Neural progenitor cell (in vitro differentiated cells): ENCODE measurements at regions not wholly inside any gene's neighbourhood (a gene's known extent, or its start where the extent isn't known, plus 50 kb on each side); places are given as distances from the start of the nearest gene placed in this dataset.

ENCODE experiments used
- DNase-seq: peaks from one replicate; pipeline ENCODE4 v3.0.0-alpha.2; 2016; ENCODE audit warnings: low spot score
- H2AFZ ChIP-seq: fragments of 200-600 bp; sonication (generic); replicated peaks from 2 replicates; pipeline ENCODE4 v1.6.1; 2016; ENCODE audit warnings: antibody characterized with exemption
- H3F3A ChIP-seq: fragments of 200-600 bp; sonication (generic); 2 replicates; pipeline ENCODE4 v1.6.1; 2016; ENCODE audit warnings: antibody characterized with exemption, low read depth
- H3K27ac ChIP-seq: fragments of 200-600 bp; sonication (generic); 2 replicates; pipeline ENCODE4 v1.5.1; 2016; ENCODE audit warnings: mild to moderate bottlenecking
- H3K27me3 ChIP-seq: fragments of 200-600 bp; sonication (generic); 2 replicates; pipeline ENCODE4 v1.6.1; 2016; ENCODE audit warnings: mild to moderate bottlenecking, moderate library complexity
- H3K36me3 ChIP-seq: fragments of 200-600 bp; sonication (generic); 2 replicates; pipeline ENCODE4 v1.5.1; 2016
- H3K4me1 ChIP-seq: fragments of 200-600 bp; sonication (generic); 2 replicates; pipeline ENCODE4 v1.6.1; 2016; ENCODE audit warnings: mixed run types
- H3K4me2 ChIP-seq: fragments of 200-600 bp; sonication (generic); 2 replicates; pipeline ENCODE4 v1.6.1; 2016
- H3K4me3 ChIP-seq: fragments of 200-600 bp; sonication (generic); 2 replicates; pipeline ENCODE4 v1.5.1; 2016
- H3K79me2 ChIP-seq: fragments of 200-600 bp; sonication (generic); 2 replicates; pipeline ENCODE4 v1.6.1; 2016; ENCODE audit warnings: low read depth
- H3K9ac ChIP-seq: fragments of 200-600 bp; sonication (generic); 2 replicates; pipeline ENCODE4 v1.6.1; 2016
- H3K9me3 ChIP-seq: fragments of 200-600 bp; sonication (generic); 2 replicates; pipeline ENCODE4 v1.5.1; 2016; ENCODE audit warnings: low read depth
- H4K20me1 ChIP-seq: fragments of 200-600 bp; sonication (generic); 2 replicates; pipeline ENCODE4 v1.6.1; 2016; ENCODE audit warnings: low read depth
- H3K27ac Mint-ChIP-seq: 3 replicates; pipeline ENCODE4 v1.8.0; 2021; ENCODE audit warnings: mixed read lengths
- H3K27me3 Mint-ChIP-seq: 2 replicates; pipeline ENCODE4 v1.8.0; 2022; ENCODE audit warnings: low read depth, mild to moderate bottlenecking, inconsistent platforms, moderate library complexity, mixed read lengths; ENCODE audit not compliant: insufficient read depth
- H3K36me3 Mint-ChIP-seq: 3 replicates; pipeline ENCODE4 v1.8.0; 2021; ENCODE audit warnings: mixed read lengths
- H3K4me1 Mint-ChIP-seq: 3 replicates; pipeline ENCODE4 v1.8.0; 2021; ENCODE audit warnings: mixed read lengths
- H3K4me3 Mint-ChIP-seq: 3 replicates; pipeline ENCODE4 v1.8.0; 2021; ENCODE audit warnings: mild to moderate bottlenecking, moderate library complexity, mixed read lengths
- H3K9me3 Mint-ChIP-seq: 3 replicates; pipeline ENCODE4 v1.8.0; 2020; ENCODE audit warnings: mixed read lengths
- CTCF ChIP-seq: fragments of 200-600 bp; sonication (generic); IDR thresholded peaks from 2 replicates; pipeline ENCODE4 v1.5.1; 2017; ENCODE audit warnings: antibody characterized with exemption, mild to moderate bottlenecking
- EZH2 ChIP-seq: fragments of 200-600 bp; sonication (generic); IDR thresholded peaks from 2 replicates; pipeline ENCODE4 v1.6.1; 2017; ENCODE audit warnings: antibody characterized with exemption, mild to moderate bottlenecking, moderate library complexity
- EZH2phosphoT487 ChIP-seq: fragments of 200-600 bp; sonication (generic); IDR thresholded peaks from 2 replicates; pipeline ENCODE4 v1.6.1; 2017; ENCODE audit warnings: antibody characterized with exemption

- Mint-ChIP-seq H3K9me3 (no peaks in the 10 kb centered on the region), H3K36me3 (no peaks in the 10 kb centered on the region), H3K4me1 (peaks cover 3% of the 10 kb centered on the region), H3K27ac (no peak overlapping the region), H3K27me3 (no peaks in the 10 kb centered on the region), H3K4me3 (no peak overlapping the region)
- H3K9me3 ChIP-seq: no peaks in the 10 kb centered on the region
- no peaks in the 10 kb centered on the region for H3K27me3 ChIP-seq
- H3F3A ChIP-seq: no peaks in the 10 kb centered on the region
- no peak for TF ChIP-seq CTCF
- TF ChIP-seq EZH2: no peak
- no peak for TF ChIP-seq EZH2phosphoT487
- H4K20me1 ChIP-seq: no peaks in the 10 kb centered on the region
- no peak overlapping the region for H3K4me2 ChIP-seq
- H3K9ac ChIP-seq: no peak overlapping the region
- H3K36me3 ChIP-seq: no peaks in the 10 kb centered on the region
- H3K27ac ChIP-seq: no peak overlapping the region
- H3K4me3 ChIP-seq: no peak overlapping the region
- peaks cover 11% of the 10 kb centered on the region for H3K4me1 ChIP-seq
- no peaks in the 10 kb centered on the region for H3K79me2 ChIP-seq
- H2AFZ ChIP-seq: peak overlapping the region; percentile 36
- no peak for DNase-seq
Measured at GRCh38 chr5:162641142-162641813, 573.7 kb downstream of the GABRG2 start.

- no peak overlapping the region for H3K4me3 ChIP-seq
- no peaks in the 10 kb centered on the region for H3K27me3 Mint-ChIP-seq
- no peaks in the 10 kb centered on the region for H4K20me1 ChIP-seq
- H3K9me3 ChIP-seq: no peaks in the 10 kb centered on the region
- no peak overlapping the region for H2AFZ ChIP-seq
- no peaks in the 10 kb centered on the region for H3K36me3 ChIP-seq
- no peaks in the 10 kb centered on the region for H3K4me1 Mint-ChIP-seq
- no peak overlapping the region for H3K27ac Mint-ChIP-seq
- H3K9me3 Mint-ChIP-seq: peaks cover 8% of the 10 kb centered on the region
- H3K36me3 Mint-ChIP-seq: no peaks in the 10 kb centered on the region
- no peaks in the 10 kb centered on the region for H3K27me3 ChIP-seq
- TF ChIP-seq CTCF: no peak
- TF ChIP-seq EZH2: no peak
- no peak for TF ChIP-seq EZH2phosphoT487
- H3K4me2 ChIP-seq: no peak overlapping the region
- H3K4me1 ChIP-seq: no peaks in the 10 kb centered on the region
- H3F3A ChIP-seq: no peaks in the 10 kb centered on the region
- H3K79me2 ChIP-seq: no peaks in the 10 kb centered on the region
- no peak overlapping the region for H3K27ac ChIP-seq
- DNase-seq: no peak
- no peak overlapping the region for H3K9ac ChIP-seq
- H3K4me3 Mint-ChIP-seq: no peak overlapping the region
Measured at GRCh38 chr5:162654661-162655405, 587.3 kb downstream of the GABRG2 start.

- no peaks in the 10 kb centered on the region for H3K4me1 ChIP-seq
- Mint-ChIP-seq H3K4me1 (no peaks in the 10 kb centered on the region), H3K9me3 (no peaks in the 10 kb centered on the region), H3K4me3 (no peak overlapping the region), H3K36me3 (no peaks in the 10 kb centered on the region), H3K27ac (no peak overlapping the region), H3K27me3 (no peaks in the 10 kb centered on the region)
- no peaks in the 10 kb centered on the region for H3K36me3 ChIP-seq
- H3K9me3 ChIP-seq: no peaks in the 10 kb centered on the region
- no peaks in the 10 kb centered on the region for H4K20me1 ChIP-seq
- no peak for DNase-seq
- no peaks in the 10 kb centered on the region for H3K27me3 ChIP-seq
- no peak overlapping the region for H2AFZ ChIP-seq
- no peaks in the 10 kb centered on the region for H3F3A ChIP-seq
- H3K4me3 ChIP-seq: no peak overlapping the region
- H3K9ac ChIP-seq: no peak overlapping the region
- H3K79me2 ChIP-seq: no peaks in the 10 kb centered on the region
- no peak overlapping the region for H3K4me2 ChIP-seq
- TF ChIP-seq CTCF (no peak), EZH2 (no peak), EZH2phosphoT487 (no peak)
- no peak overlapping the region for H3K27ac ChIP-seq
Measured at GRCh38 chr5:162657076-162657475, 589.5 kb downstream of the GABRG2 start.
